ENCODE measurements at regions not wholly inside any gene's neighbourhood (a gene's known extent, or its start where the extent isn't known, plus 50 kb on each side); places are given as distances from the start of the nearest gene placed in this dataset.

- ChIA-PET CTCF (interaction anchor here (1.1 to 1.3 kb wide), 2 partner anchors 22 to 24 kb away, joined by 3 read pairs; no protein-coding TSS in a partner anchor), RAD21 (ENCODE audit: unreplicated experiment) (interaction anchor here (0.6 to 5.7 kb wide), 6 partner anchors 11 to 1089 kb away, joined by 3 to 40 read pairs (median 4); a partner anchor contains a TSS), SMC1A (ENCODE audit: uncharacterized antibody, unreplicated experiment) (interaction anchor here (9.3 kb wide), 1 partner anchor 14 kb away, joined by 96 read pairs; a partner anchor contains a TSS), POLR2A (interaction anchor here (0.5 to 5.3 kb wide), 11 partner anchors 11 to 760 kb away, joined by 3 to 62 read pairs (median 5); a partner anchor contains a TSS)
- intact Hi-C loops (cut with micrococcal nuclease; ENCODE audit: unreplicated experiment), result loop anchor here (1.0 to 5.0 kb wide), 8 partner anchors 14 to 1100 kb away; a partner anchor contains a TSS
- H3K4me1 ChIP-seq (ENCODE audit: control insufficient read depth, insufficient read depth, low read length), result peaks cover 22% of the 10 kb centered on the region
- peak; percentile 72 for ATAC-seq
- 2% methylated on average over 48 of the region's 53 CpGs for WGBS (ENCODE audit: insufficient coverage, insufficient replicate concordance, low lambda C conversion rate, missing lambda C conversion rate)
- peak overlapping the region; percentile 94 for H3K27ac ChIP-seq (ENCODE audit: control insufficient read depth, insufficient read depth)
- H3K79me2 ChIP-seq (ENCODE audit: control insufficient read depth, insufficient read depth, low read length), result peaks cover 35% of the 10 kb centered on the region
- H3K27me3 ChIP-seq (replicated peaks in 1 of 2; ENCODE audit: control insufficient read depth in 2 of 2, insufficient read depth in 2 of 2, low read length in 1 of 2), result no peaks in the 10 kb centered on the region
- peak overlapping the region; percentile 94 for H3K9ac ChIP-seq (ENCODE audit: control insufficient read depth, insufficient read depth, low read length)
- peak; percentile 100 for DNase-seq (ENCODE audit: low read depth, low spot score)
- no TSS peak for BruUV-seq (replicated peaks)
- peak overlapping the region; percentile 95 for H3K4me2 ChIP-seq (ENCODE audit: control insufficient read depth, insufficient read depth)
- H3K36me3 ChIP-seq (ENCODE audit: control insufficient read depth in 2 of 2, insufficient read depth in 2 of 2, low read length in 1 of 2), result no peaks in the 10 kb centered on the region
- H3K9me3 ChIP-seq (replicated peaks; ENCODE audit: control insufficient read depth, insufficient read depth, low read length), result no peaks in the 10 kb centered on the region
- peak overlapping the region; percentile 65 for H3K4me3 ChIP-seq
- in situ Hi-C loops (cut with MboI), result loop anchor here (5.0 kb wide), 4 partner anchors 760 to 1010 kb away; a partner anchor contains a TSS
- H2AFZ ChIP-seq (ENCODE audit: control insufficient read depth, low read depth, low read length), result no peak overlapping the region
- no peaks in the 10 kb centered on the region for H4K20me1 ChIP-seq (ENCODE audit: control insufficient read depth, insufficient read depth)
- FAIRE-seq, result peak; percentile 89
- TF ChIP-seq HDAC6 (IDR thresholded peaks at IDR 0.05; ENCODE audit: unreplicated experiment), result peak; percentile 7
- TF ChIP-seq KDM1A (IDR thresholded peaks at IDR 0.05; ENCODE audit: borderline replicate concordance), result no peak
- TF ChIP-seq, protein P1, sequence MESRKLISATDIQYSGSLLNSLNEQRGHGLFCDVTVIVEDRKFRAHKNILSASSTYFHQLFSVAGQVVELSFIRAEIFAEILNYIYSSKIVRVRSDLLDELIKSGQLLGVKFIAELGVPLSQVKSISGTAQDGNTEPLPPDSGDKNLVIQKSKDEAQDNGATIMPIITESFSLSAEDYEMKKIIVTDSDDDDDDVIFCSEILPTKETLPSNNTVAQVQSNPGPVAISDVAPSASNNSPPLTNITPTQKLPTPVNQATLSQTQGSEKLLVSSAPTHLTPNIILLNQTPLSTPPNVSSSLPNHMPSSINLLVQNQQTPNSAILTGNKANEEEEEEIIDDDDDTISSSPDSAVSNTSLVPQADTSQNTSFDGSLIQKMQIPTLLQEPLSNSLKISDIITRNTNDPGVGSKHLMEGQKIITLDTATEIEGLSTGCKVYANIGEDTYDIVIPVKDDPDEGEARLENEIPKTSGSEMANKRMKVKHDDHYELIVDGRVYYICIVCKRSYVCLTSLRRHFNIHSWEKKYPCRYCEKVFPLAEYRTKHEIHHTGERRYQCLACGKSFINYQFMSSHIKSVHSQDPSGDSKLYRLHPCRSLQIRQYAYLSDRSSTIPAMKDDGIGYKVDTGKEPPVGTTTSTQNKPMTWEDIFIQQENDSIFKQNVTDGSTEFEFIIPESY (IDR thresholded peaks at IDR 0.05), result no peak
- TF ChIP-seq POU2F2 (IDR thresholded peaks at IDR 0.05; ENCODE audit: borderline replicate concordance, low read depth, low read length), result peak; percentile 99
- 0 out of 2 replicates have a peak, but pooled peaks have one; percentile 32 for TF ChIP-seq NR2F1 (conservative IDR thresholded peaks at IDR 0.05)
- TF ChIP-seq MYC (IDR thresholded peaks at IDR 0.05; ENCODE audit: insufficient read depth, insufficient read length, insufficient replicate concordance, low read length, severe bottlenecking), result no peak
- no peak for TF ChIP-seq RFX5 (IDR thresholded peaks at IDR 0.05; ENCODE audit: low read depth, low read length)
- TF ChIP-seq CBX5 (IDR thresholded peaks at IDR 0.05; ENCODE audit: low read depth), result no peak
- peak; percentile 53; the same call in 1 of the 2 replicates for TF ChIP-seq YY1 (IDR thresholded peaks at IDR 0.05; ENCODE audit: low read depth, low read length)
- peak; percentile 70 for TF ChIP-seq MTA3 (IDR thresholded peaks at IDR 0.05; ENCODE audit: borderline replicate concordance, low read length)
- TF ChIP-seq, protein P2, sequence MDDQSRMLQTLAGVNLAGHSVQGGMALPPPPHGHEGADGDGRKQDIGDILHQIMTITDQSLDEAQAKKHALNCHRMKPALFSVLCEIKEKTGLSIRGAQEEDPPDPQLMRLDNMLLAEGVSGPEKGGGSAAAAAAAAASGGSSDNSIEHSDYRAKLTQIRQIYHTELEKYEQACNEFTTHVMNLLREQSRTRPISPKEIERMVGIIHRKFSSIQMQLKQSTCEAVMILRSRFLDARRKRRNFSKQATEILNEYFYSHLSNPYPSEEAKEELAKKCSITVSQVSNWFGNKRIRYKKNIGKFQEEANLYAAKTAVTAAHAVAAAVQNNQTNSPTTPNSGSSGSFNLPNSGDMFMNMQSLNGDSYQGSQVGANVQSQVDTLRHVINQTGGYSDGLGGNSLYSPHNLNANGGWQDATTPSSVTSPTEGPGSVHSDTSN (IDR thresholded peaks at IDR 0.05; ENCODE audit: insufficient replicate concordance, low read depth, low read length), result peak; percentile 44
- peak; percentile 86; the same call in 1 of the 2 replicates for TF ChIP-seq RB1 (IDR thresholded peaks at IDR 0.05; ENCODE audit: borderline replicate concordance)
- peak; percentile 92 for TF ChIP-seq IRF3 (IDR thresholded peaks at IDR 0.05)
- TF ChIP-seq MTA2 (IDR thresholded peaks at IDR 0.05; ENCODE audit: low read depth), result no peak
- 0 out of 4 replicates have a peak, but pooled peaks of 1 of the 2 experiments have one; percentile 10 for TF ChIP-seq IKZF2 (IDR thresholded peaks at IDR 0.05)
- no peak for TF ChIP-seq IRF5 (IDR thresholded peaks at IDR 0.05; ENCODE audit: borderline replicate concordance)
- TF ChIP-seq NFXL1 (IDR thresholded peaks at IDR 0.05; ENCODE audit: borderline replicate concordance), result peak; percentile 98
- TF ChIP-seq SP1 (IDR thresholded peaks at IDR 0.05; ENCODE audit: low read depth, low read length), result peak; percentile 96
Measured at GRCh38 chr6:27132532-27133280, 114.8 kb upstream of the PRSS16 start.
